B cell (primary cell): ENCODE measurements at regions not wholly inside any gene's neighbourhood (a gene's known extent, or its start where the extent isn't known, plus 50 kb on each side); places are given as distances from the start of the nearest gene placed in this dataset.

ENCODE experiments used
- CTCF ChIP-seq: fragments of 200-600 bp; IDR thresholded peaks from one replicate; pipeline ENCODE4 v1.8.0; 2022; ENCODE audit warnings: antibody characterized with exemption, mild to moderate bottlenecking
- EZH2 ChIP-seq: IDR thresholded peaks from 2 replicates; pipeline ENCODE4 v1.6.1; 2012; ENCODE audit warnings: borderline replicate concordance, low read depth, mild to moderate bottlenecking, moderate library complexity, low read length; ENCODE audit not compliant: insufficient read depth, poor library complexity, severe bottlenecking

GRCh38 chr12:85741046-85741445, 95.2 kb downstream of the RASSF9 start:
- TF ChIP-seq CTCF: no peak
- TF ChIP-seq EZH2: no peak
